ENCODE measurements at regions not wholly inside any gene's neighbourhood (a gene's known extent, or its start where the extent isn't known, plus 50 kb on each side); places are given as distances from the start of the nearest gene placed in this dataset.

GRCh38 chr7:47078241-47078640, 503.7 kb downstream of the TNS3 start:
- Histone ChIP-seq H3K4me1 (ENCODE audit: insufficient read depth, low read length, poor library complexity, severe bottlenecking) (no peaks in the 10 kb centered on the region), H4K20me1 (ENCODE audit: insufficient read depth, low read length, poor library complexity, severe bottlenecking) (no peaks in the 10 kb centered on the region), H3K27me3 (ENCODE audit: insufficient read depth, low read length, poor library complexity, severe bottlenecking) (no peaks in the 10 kb centered on the region), H2AFZ (ENCODE audit: low read length) (no peak overlapping the region), H3K9me3 (ENCODE audit: insufficient read depth, low read depth, low read length) (no peaks in the 10 kb centered on the region), H3K4me3 (ENCODE audit: low read length, poor library complexity, severe bottlenecking) (no peak overlapping the region), H3K4me2 (ENCODE audit: low read depth, low read length, poor library complexity, severe bottlenecking) (no peak overlapping the region), H3K79me2 (ENCODE audit: insufficient read depth, low read length) (no peaks in the 10 kb centered on the region), H3K9ac (ENCODE audit: low read depth, low read length, poor library complexity, severe bottlenecking) (no peak overlapping the region), H3K9me2 (replicated peaks; ENCODE audit: low read depth, low read length) (no peaks in the 10 kb centered on the region), H3K36me3 (ENCODE audit: insufficient read depth, low read length) (no peaks in the 10 kb centered on the region), H3F3A (ENCODE audit: low read depth) (no peaks in the 10 kb centered on the region)
- no peak for TF ChIP-seq EZH2phosphoT487 (IDR thresholded peaks at IDR 0.05; ENCODE audit: borderline replicate concordance)
- TF ChIP-seq, protein P1, sequence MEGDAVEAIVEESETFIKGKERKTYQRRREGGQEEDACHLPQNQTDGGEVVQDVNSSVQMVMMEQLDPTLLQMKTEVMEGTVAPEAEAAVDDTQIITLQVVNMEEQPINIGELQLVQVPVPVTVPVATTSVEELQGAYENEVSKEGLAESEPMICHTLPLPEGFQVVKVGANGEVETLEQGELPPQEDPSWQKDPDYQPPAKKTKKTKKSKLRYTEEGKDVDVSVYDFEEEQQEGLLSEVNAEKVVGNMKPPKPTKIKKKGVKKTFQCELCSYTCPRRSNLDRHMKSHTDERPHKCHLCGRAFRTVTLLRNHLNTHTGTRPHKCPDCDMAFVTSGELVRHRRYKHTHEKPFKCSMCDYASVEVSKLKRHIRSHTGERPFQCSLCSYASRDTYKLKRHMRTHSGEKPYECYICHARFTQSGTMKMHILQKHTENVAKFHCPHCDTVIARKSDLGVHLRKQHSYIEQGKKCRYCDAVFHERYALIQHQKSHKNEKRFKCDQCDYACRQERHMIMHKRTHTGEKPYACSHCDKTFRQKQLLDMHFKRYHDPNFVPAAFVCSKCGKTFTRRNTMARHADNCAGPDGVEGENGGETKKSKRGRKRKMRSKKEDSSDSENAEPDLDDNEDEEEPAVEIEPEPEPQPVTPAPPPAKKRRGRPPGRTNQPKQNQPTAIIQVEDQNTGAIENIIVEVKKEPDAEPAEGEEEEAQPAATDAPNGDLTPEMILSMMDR (conservative IDR thresholded peaks at IDR 0.05; ENCODE audit: low read length) = no peak

DNA sequence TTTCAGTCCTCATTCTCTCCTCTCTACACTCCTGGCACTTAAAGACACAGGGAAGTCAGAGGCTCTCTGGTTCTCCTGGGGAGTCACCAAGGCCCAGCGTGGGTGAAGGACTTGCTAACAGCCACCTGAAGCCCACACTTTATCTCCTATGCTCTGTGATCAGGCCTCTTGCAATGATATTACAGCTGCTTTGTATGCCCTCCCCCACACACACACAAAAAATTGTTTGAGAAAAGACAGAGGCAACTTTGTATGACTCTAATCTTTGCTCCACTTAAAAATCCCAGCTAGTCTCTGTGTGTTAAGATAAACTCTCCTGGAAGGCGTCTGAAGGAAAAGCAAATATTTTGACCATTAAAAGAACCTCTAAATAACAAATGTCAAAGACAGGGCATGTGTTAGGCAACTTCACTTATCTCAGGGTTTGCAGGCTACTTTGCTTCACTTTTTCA, 507.2 kb downstream of the TNS3 start:
- no peak overlapping the region for H2AFZ ChIP-seq (ENCODE audit: low read length)

GRCh38 chr7:47073284-47073683, 508.6 kb downstream of the TNS3 start:
- Histone ChIP-seq H3F3A (ENCODE audit: low read depth) (no peaks in the 10 kb centered on the region), H3K4me3 (ENCODE audit: low read length, poor library complexity, severe bottlenecking) (no peak overlapping the region), H3K9ac (ENCODE audit: low read depth, low read length, poor library complexity, severe bottlenecking) (no peak overlapping the region), H3K4me1 (ENCODE audit: insufficient read depth, low read length, poor library complexity, severe bottlenecking) (no peaks in the 10 kb centered on the region), H4K20me1 (ENCODE audit: insufficient read depth, low read length, poor library complexity, severe bottlenecking) (no peaks in the 10 kb centered on the region), H3K79me2 (ENCODE audit: insufficient read depth, low read length) (no peaks in the 10 kb centered on the region), H3K36me3 (ENCODE audit: insufficient read depth, low read length) (no peaks in the 10 kb centered on the region), H2AFZ (ENCODE audit: low read length) (no peak overlapping the region), H3K27me3 (ENCODE audit: insufficient read depth, low read length, poor library complexity, severe bottlenecking) (no peaks in the 10 kb centered on the region), H3K4me2 (ENCODE audit: low read depth, low read length, poor library complexity, severe bottlenecking) (no peak overlapping the region), H3K9me2 (replicated peaks; ENCODE audit: low read depth, low read length) (no peaks in the 10 kb centered on the region), H3K9me3 (ENCODE audit: insufficient read depth, low read depth, low read length) (no peaks in the 10 kb centered on the region)
- TF ChIP-seq, protein P1 (conservative IDR thresholded peaks at IDR 0.05; ENCODE audit: low read length) = no peak
- TF ChIP-seq EZH2phosphoT487 (IDR thresholded peaks at IDR 0.05; ENCODE audit: borderline replicate concordance) = no peak

More for the DNA sequence above, 507.2 kb downstream of the TNS3 start:
- Histone ChIP-seq H3K9ac (ENCODE audit: low read depth, low read length, poor library complexity, severe bottlenecking) (no peak overlapping the region), H3K4me1 (ENCODE audit: insufficient read depth, low read length, poor library complexity, severe bottlenecking) (no peaks in the 10 kb centered on the region), H3K4me3 (ENCODE audit: low read length, poor library complexity, severe bottlenecking) (no peak overlapping the region), H3F3A (ENCODE audit: low read depth) (no peaks in the 10 kb centered on the region), H3K36me3 (ENCODE audit: insufficient read depth, low read length) (no peaks in the 10 kb centered on the region), H4K20me1 (ENCODE audit: insufficient read depth, low read length, poor library complexity, severe bottlenecking) (no peaks in the 10 kb centered on the region), H3K9me3 (ENCODE audit: insufficient read depth, low read depth, low read length) (no peaks in the 10 kb centered on the region), H3K27me3 (ENCODE audit: insufficient read depth, low read length, poor library complexity, severe bottlenecking) (no peaks in the 10 kb centered on the region), H3K79me2 (ENCODE audit: insufficient read depth, low read length) (no peaks in the 10 kb centered on the region), H3K4me2 (ENCODE audit: low read depth, low read length, poor library complexity, severe bottlenecking) (no peak overlapping the region), H3K9me2 (replicated peaks; ENCODE audit: low read depth, low read length) (no peaks in the 10 kb centered on the region)
- TF ChIP-seq, protein P1 (conservative IDR thresholded peaks at IDR 0.05; ENCODE audit: low read length) = no peak
- no peak for TF ChIP-seq EZH2phosphoT487 (IDR thresholded peaks at IDR 0.05; ENCODE audit: borderline replicate concordance)
